NT2/D1 (cell line): ENCODE measurements at regions not wholly inside any gene's neighbourhood (a gene's known extent, or its start where the extent isn't known, plus 50 kb on each side); places are given as distances from the start of the nearest gene placed in this dataset.

Experiments used
- DNase-seq: peaks from one replicate; pipeline ENCODE4 v3.0.0-alpha.2; 2011; ENCODE audit warnings: low read depth, low spot score
- H3K27me3 ChIP-seq: 2 replicates; pipeline ENCODE4 v1.6.0; 2011; ENCODE audit warnings: mild to moderate bottlenecking; ENCODE audit not compliant: insufficient read length, insufficient read depth
- H3K36me3 ChIP-seq: 2 replicates; pipeline ENCODE4 v1.6.1; 2011; ENCODE audit warnings: mild to moderate bottlenecking, low read length, mixed read lengths; ENCODE audit not compliant: insufficient read depth, insufficient read length
- H3K4me1 ChIP-seq: 2 replicates; pipeline ENCODE4 v1.5.1; 2011; ENCODE audit not compliant: insufficient read depth, insufficient read length
- H3K4me3 ChIP-seq: 2 replicates; pipeline ENCODE4 v1.5.1; 2011; ENCODE audit warnings: low read depth; ENCODE audit not compliant: insufficient read length
- H3K9ac ChIP-seq: 2 replicates; pipeline ENCODE4 v1.6.0; 2011; ENCODE audit warnings: low read depth; ENCODE audit not compliant: insufficient read length
- H3K9me3 ChIP-seq: 2 replicates; pipeline ENCODE4 v1.5.1; 2011; ENCODE audit warnings: mild to moderate bottlenecking, low read length; ENCODE audit not compliant: insufficient read depth
- SUZ12 ChIP-seq: IDR thresholded peaks from 2 replicates; pipeline ENCODE4 v1.6.1; 2011; ENCODE audit not compliant: insufficient read length, insufficient read depth; ENCODE audit errors: extremely low read depth
- YY1 ChIP-seq: IDR thresholded peaks from 2 replicates; pipeline ENCODE4 v1.6.1; 2011; ENCODE audit not compliant: insufficient read length, insufficient read depth
- ZNF274 ChIP-seq: IDR thresholded peaks from 2 replicates; pipeline ENCODE4 v1.6.1; 2011; ENCODE audit warnings: mild to moderate bottlenecking, low read depth, low read length

DNA sequence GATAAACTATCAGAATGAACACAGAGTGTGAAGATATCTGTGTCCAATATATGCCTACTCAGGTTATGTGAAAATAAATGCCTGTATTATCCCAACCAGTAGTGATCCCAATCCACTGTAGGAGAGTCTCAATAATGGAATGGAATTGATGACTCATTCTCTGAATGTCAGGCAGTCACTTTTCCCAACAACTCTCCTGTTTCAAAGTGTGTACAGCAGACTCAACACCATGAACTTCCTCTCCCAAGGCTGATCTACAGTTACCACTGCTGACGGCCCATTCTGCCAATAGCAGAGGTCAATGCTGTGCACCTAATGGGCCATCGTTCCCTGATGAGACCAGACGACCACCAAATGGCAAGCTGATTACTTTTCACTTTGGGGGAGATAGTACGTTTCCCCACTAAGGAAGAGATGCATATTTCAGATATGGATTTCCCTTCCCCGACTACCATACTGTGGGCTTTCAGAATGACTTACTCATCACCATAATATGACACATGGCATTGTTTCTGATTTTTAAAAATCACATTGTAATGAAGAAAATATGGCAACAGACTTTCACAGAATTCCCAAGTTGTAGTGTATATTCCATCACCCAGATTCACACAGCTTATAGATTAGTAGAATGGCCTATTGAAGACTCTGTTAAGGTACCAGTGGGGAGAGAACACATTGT, 601.7 kb upstream of the VRK2 start:
- Histone ChIP-seq H3K4me3 (no peak overlapping the region), H3K36me3 (no peaks in the 10 kb centered on the region), H3K9me3 (no peaks in the 10 kb centered on the region), H3K9ac (no peak overlapping the region), H3K27me3 (no peaks in the 10 kb centered on the region), H3K4me1 (no peaks in the 10 kb centered on the region)
- no peak for DNase-seq
- no peak for TF ChIP-seq YY1
- TF ChIP-seq SUZ12: no peak
- no peak for TF ChIP-seq ZNF274

DNA sequence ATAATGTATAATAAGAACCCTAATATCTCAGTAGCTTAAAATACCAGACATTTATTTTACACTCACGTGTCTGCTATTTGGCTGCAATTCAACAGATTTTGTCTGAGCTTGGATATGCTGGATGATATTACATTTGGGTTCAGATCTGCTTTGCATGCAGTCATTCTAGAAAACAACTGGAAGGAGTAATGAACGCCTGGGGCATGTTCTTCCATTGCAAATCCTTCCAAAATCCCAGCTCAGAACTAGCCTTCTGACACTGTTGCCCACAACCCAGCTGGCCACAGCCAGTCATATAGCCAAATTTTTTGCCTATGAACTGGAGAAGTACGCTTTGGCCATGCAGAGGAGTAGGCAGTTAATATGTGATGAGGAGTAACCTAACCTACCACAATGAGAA, 597.8 kb upstream of the VRK2 start:
- Histone ChIP-seq H3K36me3 (no peaks in the 10 kb centered on the region), H3K27me3 (no peaks in the 10 kb centered on the region), H3K9ac (no peak overlapping the region), H3K4me1 (no peaks in the 10 kb centered on the region), H3K9me3 (no peaks in the 10 kb centered on the region), H3K4me3 (no peak overlapping the region)
- TF ChIP-seq ZNF274: no peak
- TF ChIP-seq SUZ12: no peak
- TF ChIP-seq YY1: no peak
- no peak for DNase-seq

DNA sequence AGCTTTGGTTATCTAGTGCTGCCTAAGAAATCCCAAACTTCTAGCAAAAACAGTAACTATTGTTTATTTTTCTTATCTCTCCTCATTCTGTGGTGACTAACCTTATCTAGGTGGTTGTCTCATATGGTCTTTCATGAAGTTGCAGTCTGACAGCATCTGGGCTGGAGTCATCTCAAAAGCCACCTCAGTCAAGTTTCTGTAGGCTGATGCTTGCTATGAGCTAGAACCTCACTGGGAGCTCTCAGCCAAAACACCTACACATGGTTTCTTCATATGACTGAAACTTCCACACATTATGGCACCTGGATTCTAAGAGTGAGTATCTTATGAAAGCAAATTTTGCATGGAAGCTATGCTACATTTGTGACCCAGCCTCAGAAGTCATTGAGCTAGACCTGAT, 596.4 kb upstream of the VRK2 start:
- no peaks in the 10 kb centered on the region for H3K27me3 ChIP-seq
- no peaks in the 10 kb centered on the region for H3K4me1 ChIP-seq
- DNase-seq: no peak
- no peaks in the 10 kb centered on the region for H3K36me3 ChIP-seq
- TF ChIP-seq SUZ12 (no peak), ZNF274 (no peak), YY1 (no peak)
- H3K9me3 ChIP-seq: no peaks in the 10 kb centered on the region
- no peak overlapping the region for H3K4me3 ChIP-seq
- no peak overlapping the region for H3K9ac ChIP-seq

DNA sequence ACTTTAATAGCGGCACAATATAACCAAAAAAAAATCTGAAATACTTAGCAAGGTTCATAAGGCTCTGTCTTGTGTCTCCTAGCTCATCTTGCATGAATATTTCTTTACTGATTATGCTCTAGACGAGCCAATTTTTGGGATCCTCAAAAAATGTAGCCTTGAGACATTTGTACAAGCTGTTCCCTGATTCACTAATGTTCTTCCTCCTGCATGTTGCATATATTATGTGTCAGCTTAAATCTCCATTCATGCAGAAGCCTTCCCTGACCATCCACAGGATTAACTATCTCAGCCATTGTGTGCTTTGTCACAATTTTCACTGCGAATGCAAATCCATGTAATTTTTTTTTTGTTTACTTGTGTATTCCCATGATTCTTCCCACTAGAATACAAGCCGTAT, 594.0 kb upstream of the VRK2 start:
- no peak overlapping the region for H3K4me3 ChIP-seq
- no peak for DNase-seq
- no peak for TF ChIP-seq ZNF274
- TF ChIP-seq SUZ12: no peak
- no peak for TF ChIP-seq YY1
- H3K36me3 ChIP-seq: no peaks in the 10 kb centered on the region
- no peaks in the 10 kb centered on the region for H3K9me3 ChIP-seq
- H3K9ac ChIP-seq: no peak overlapping the region
- H3K4me1 ChIP-seq: no peaks in the 10 kb centered on the region
- no peaks in the 10 kb centered on the region for H3K27me3 ChIP-seq

DNA sequence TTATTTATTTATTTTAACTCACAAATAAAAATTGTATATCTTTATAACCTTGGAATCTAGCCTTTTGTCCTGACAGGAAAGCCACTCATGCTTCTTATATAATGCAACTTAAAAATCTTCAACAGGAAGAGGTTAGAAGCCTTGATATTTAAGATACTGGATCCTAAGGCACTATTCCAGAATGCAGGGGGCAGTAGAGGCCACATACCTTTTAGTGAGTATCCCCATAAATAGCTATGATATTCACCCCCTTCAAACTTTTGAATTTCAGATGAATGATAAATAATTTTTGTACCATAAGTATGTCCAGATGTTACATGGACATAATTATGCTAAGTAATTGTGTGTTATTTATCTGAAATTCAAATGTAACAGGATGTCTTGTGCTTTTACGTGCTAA, 592.7 kb upstream of the VRK2 start:
- Histone ChIP-seq H3K9me3 (no peaks in the 10 kb centered on the region), H3K36me3 (no peaks in the 10 kb centered on the region), H3K9ac (no peak overlapping the region), H3K4me1 (no peaks in the 10 kb centered on the region), H3K27me3 (no peaks in the 10 kb centered on the region), H3K4me3 (no peak overlapping the region)
- no peak for DNase-seq
- TF ChIP-seq ZNF274 (no peak), YY1 (no peak), SUZ12 (no peak)

DNA sequence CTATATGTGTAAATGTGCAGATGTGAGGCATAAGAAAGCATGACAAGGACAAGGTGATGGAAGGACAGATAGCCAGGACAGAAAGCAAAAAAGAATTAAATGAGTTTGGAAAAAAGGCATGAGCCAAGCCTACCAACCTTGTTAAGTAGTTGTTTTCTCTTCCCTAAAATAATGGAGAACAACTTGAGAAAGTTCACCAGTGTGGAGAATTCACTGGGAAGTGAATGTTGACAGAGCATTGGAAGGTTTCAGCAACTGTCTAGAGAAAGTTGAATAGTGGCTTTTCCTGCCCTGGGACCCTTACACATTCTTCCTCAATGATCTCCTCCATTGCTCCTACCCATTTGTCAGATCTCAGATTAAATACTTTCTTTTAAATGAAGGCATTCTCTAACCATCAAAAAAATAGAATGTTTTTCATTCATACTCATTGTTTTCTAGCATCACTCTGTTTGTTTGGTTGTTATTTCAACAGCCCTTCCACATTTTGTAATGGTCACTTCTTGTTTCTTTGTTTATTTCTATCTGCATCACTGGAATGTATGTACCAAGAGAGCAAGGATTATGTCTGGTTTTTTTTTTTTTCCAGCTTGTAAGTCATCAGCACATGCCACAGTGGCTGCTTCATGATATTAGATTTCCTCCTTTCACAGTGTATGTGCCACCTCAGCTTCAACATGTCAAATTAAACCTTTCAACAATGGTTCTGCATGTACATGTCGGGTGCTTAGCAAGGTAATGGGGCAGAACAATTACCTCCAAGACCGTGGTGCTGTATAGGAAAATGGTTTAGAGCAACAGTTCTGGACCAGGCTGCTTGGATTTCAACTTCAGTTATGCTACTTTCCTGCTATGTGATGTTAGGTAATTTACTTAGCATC, 586.0 kb upstream of the VRK2 start:
- H3K4me1 ChIP-seq: no peaks in the 10 kb centered on the region
- H3K9me3 ChIP-seq: no peaks in the 10 kb centered on the region
- no peaks in the 10 kb centered on the region for H3K27me3 ChIP-seq
- no peak overlapping the region for H3K9ac ChIP-seq
- TF ChIP-seq ZNF274 (no peak), YY1 (no peak), SUZ12 (no peak)
- DNase-seq: no peak
- H3K4me3 ChIP-seq: no peak overlapping the region
- no peaks in the 10 kb centered on the region for H3K36me3 ChIP-seq

DNA sequence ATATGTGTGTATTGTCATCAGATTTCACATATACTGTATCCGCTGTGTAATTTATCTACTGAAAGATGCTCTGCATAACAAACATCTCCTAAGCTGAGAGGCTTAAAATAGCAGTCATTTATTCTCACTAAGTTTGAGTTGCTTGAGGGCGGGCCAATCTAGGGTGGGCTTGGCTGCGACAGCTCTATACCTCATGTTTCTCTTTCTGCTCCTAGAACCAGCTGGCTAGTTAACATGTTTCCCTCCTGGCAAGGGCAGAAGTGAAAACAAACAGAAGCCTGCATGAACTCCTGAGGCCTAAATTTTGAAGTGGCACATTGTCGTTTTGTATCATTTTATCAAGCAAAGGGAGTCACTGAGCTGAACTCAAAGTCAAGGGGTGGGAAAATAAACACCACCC, 585.0 kb upstream of the VRK2 start:
- DNase-seq: no peak
- no peak for TF ChIP-seq SUZ12
- TF ChIP-seq ZNF274: no peak
- no peak for TF ChIP-seq YY1
- no peak overlapping the region for H3K4me3 ChIP-seq
- no peaks in the 10 kb centered on the region for H3K9me3 ChIP-seq
- H3K9ac ChIP-seq: no peak overlapping the region
- no peaks in the 10 kb centered on the region for H3K4me1 ChIP-seq
- no peaks in the 10 kb centered on the region for H3K27me3 ChIP-seq
- H3K36me3 ChIP-seq: no peaks in the 10 kb centered on the region
